Left lung (tissue), 4 donors: ENCODE measurements at regions not wholly inside any gene's neighbourhood (a gene's known extent, or its start where the extent isn't known, plus 50 kb on each side); places are given as distances from the start of the nearest gene placed in this dataset.

Experiments used
- ATAC-seq: fragments of 200-7000 bp; cut with Tn5 transposase; one replicate; pipeline ENCODE4 v1.9.1; 2020; ENCODE audit warnings: moderate library complexity
- DNase-seq, 4 donors: peaks; one replicate each; pipeline ENCODE4 v3.0.0-alpha.2; 2013 to 2020
- H3K27ac ChIP-seq, 2 donors: fragments of 200-600 bp; sonication (generic) in 1 of 2; one replicate each; pipeline versions ENCODE4 v1.5.0 to v1.8.0; 2020 to 2021
- H3K27me3 ChIP-seq, 2 donors: fragments of 200-600 bp; sonication (generic) in 1 of 2; one replicate each; pipeline versions ENCODE4 v1.5.0 to v1.8.0; 2020 to 2021
- H3K36me3 ChIP-seq, 2 donors: fragments of 200-600 bp; sonication (generic) in 1 of 2; one replicate each; pipeline versions ENCODE4 v1.5.0 to v1.8.0; 2020 to 2021
- H3K4me1 ChIP-seq, 2 donors: fragments of 200-600 bp; one replicate each; pipeline ENCODE4 v1.8.0; 2021
- H3K4me3 ChIP-seq, 2 donors: fragments of 200-600 bp; sonication (generic) in 1 of 2; one replicate each; pipeline versions ENCODE4 v1.5.0 to v1.8.0; 2020 to 2021; ENCODE audit warnings: mild to moderate bottlenecking in 1 of 2
- H3K9me3 ChIP-seq, 2 donors: fragments of 200-600 bp; sonication (generic) in 1 of 2; one replicate each; pipeline versions ENCODE4 v1.5.0 to v1.8.0; 2020 to 2021
- CTCF ChIP-seq, 2 donors: fragments of 200-600 bp; sonication (generic) in 1 of 2; IDR thresholded peaks; one replicate each; pipeline versions ENCODE4 v1.5.0 to v1.8.0; 2021; ENCODE audit warnings: antibody characterized with exemption in 2 of 2
- intact Hi-C, 2 donors: fragments of 100-400 bp; cut with DNase I; formaldehyde crosslinking; loops; one replicate each; pipeline versions ENCODE4 v1.11.2 to v1.14.2; 2022
- donor health status: DM: no; HTN: yes; CAD: no.
- donor health status: DM: no; HTN: no; CAD: no.

DNA sequence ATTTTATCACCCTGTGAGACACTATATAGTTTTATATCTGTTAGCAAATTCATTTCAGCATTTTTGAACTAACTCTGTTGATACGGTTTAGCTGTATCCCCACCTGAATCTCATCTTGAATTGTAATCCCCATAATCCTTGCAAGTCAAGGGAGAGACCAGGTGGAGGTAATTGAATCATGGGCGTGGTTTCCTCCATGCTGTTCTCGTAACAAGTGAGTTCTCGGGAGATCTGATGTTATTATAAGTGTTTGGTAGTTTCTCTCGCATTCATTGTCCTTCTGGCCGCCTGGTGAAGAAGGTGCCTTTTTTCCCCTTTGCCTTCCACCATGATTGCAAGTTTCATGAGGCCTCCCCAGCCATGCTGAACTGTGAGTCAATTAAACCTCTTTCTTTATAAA lies 53.2 kb upstream of the TMC3 start:
- Histone ChIP-seq H3K4me1 (no peaks in the 10 kb centered on the region), H3K9me3 (no peaks in the 10 kb centered on the region), H3K27me3 (no peaks in the 10 kb centered on the region), H3K27ac (no peak overlapping the region), H3K36me3 (no peaks in the 10 kb centered on the region), H3K4me3 (no peak overlapping the region)
- intact Hi-C loops, result no loop called here
- TF ChIP-seq CTCF (IDR thresholded peaks at IDR 0.05), result no peak
- DNase-seq (no peak), ATAC-seq (no peak)

DNA sequence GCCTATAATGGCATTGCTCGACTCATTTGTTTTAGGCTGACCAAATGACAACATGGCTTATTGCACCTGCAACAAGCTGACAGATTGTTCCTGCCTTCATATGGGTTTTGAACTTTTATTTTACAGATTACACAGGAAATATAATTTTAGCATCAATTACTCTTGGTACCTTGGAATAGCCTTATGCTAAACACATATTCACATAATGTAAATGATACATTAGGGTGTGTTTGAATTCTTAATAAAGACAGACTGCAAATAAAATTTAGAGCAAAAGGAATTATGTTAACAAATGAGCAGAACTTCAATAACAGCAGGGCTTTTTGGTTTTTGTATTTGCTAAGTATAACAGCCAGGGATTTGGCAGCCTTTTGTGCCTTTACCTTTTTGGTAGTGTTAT lies 51.9 kb upstream of the TMC3 start:
- no peak for ATAC-seq
- H3K4me1 ChIP-seq, result no peaks in the 10 kb centered on the region
- intact Hi-C loops, result no loop called here
- H3K27me3 ChIP-seq, result no peaks in the 10 kb centered on the region
- no peaks in the 10 kb centered on the region for H3K36me3 ChIP-seq
- TF ChIP-seq CTCF (IDR thresholded peaks at IDR 0.05), result no peak
- no peaks in the 10 kb centered on the region for H3K9me3 ChIP-seq
- no peak overlapping the region for H3K27ac ChIP-seq
- no peak for DNase-seq
- no peak overlapping the region for H3K4me3 ChIP-seq
